Panc1 (cell line): ENCODE measurements at regions not wholly inside any gene's neighbourhood (a gene's known extent, or its start where the extent isn't known, plus 50 kb on each side); places are given as distances from the start of the nearest gene placed in this dataset.

Experiments
- CTCF ChIP-seq: fragments of 450-650 bp; IDR thresholded peaks from 2 replicates; pipeline ENCODE4 v1.5.1; 2017; ENCODE audit warnings: mild to moderate bottlenecking
- POLR2AphosphoS5 ChIP-seq: IDR thresholded peaks from 2 replicates; pipeline ENCODE4 v1.6.1; 2012; ENCODE audit warnings: mild to moderate bottlenecking, low read depth, low read length, moderate library complexity
- SIN3A ChIP-seq: IDR thresholded peaks from 2 replicates; pipeline ENCODE4 v1.6.1; 2012; ENCODE audit warnings: low read depth, mild to moderate bottlenecking, low read length, moderate library complexity, borderline replicate concordance; ENCODE audit not compliant: insufficient read depth
- TCF7L2 ChIP-seq: IDR thresholded peaks from 2 replicates; pipeline ENCODE4 v1.6.1; 2011; ENCODE audit warnings: mild to moderate bottlenecking, low read depth, low read length, inconsistent platforms
- TF ChIP-seq, protein P1 (sequence below), 2 experiments: IDR thresholded peaks; 2 replicates each; pipeline ENCODE4 v1.6.1; 2011 to 2012; ENCODE audit warnings: low read depth in 2 of 2, control low read depth in 1 of 2, low read length in 1 of 2, mild to moderate bottlenecking in 1 of 2, moderate library complexity in 1 of 2; ENCODE audit not compliant: insufficient read depth in 1 of 2

GRCh38 chr10:54904833-54905232 lies 103.8 kb upstream of the PCDH15 start:
- TF ChIP-seq CTCF (no peak), POLR2AphosphoS5 (no peak), SIN3A (no peak), TCF7L2 (no peak)
- TF ChIP-seq, protein P1, sequence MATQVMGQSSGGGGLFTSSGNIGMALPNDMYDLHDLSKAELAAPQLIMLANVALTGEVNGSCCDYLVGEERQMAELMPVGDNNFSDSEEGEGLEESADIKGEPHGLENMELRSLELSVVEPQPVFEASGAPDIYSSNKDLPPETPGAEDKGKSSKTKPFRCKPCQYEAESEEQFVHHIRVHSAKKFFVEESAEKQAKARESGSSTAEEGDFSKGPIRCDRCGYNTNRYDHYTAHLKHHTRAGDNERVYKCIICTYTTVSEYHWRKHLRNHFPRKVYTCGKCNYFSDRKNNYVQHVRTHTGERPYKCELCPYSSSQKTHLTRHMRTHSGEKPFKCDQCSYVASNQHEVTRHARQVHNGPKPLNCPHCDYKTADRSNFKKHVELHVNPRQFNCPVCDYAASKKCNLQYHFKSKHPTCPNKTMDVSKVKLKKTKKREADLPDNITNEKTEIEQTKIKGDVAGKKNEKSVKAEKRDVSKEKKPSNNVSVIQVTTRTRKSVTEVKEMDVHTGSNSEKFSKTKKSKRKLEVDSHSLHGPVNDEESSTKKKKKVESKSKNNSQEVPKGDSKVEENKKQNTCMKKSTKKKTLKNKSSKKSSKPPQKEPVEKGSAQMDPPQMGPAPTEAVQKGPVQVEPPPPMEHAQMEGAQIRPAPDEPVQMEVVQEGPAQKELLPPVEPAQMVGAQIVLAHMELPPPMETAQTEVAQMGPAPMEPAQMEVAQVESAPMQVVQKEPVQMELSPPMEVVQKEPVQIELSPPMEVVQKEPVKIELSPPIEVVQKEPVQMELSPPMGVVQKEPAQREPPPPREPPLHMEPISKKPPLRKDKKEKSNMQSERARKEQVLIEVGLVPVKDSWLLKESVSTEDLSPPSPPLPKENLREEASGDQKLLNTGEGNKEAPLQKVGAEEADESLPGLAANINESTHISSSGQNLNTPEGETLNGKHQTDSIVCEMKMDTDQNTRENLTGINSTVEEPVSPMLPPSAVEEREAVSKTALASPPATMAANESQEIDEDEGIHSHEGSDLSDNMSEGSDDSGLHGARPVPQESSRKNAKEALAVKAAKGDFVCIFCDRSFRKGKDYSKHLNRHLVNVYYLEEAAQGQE (IDR thresholded peaks at IDR 0.05; ENCODE audit: insufficient read depth in 1 of 2, low read depth in 2 of 2, low read length in 1 of 2) = no peak
